GM23248 (cell line): ENCODE measurements at regions not wholly inside any gene's neighbourhood (a gene's known extent, or its start where the extent isn't known, plus 50 kb on each side); places are given as distances from the start of the nearest gene placed in this dataset.

Experiments used
- DNase-seq: peaks from one replicate; pipeline ENCODE4 v3.0.0-alpha.2; 2015
- H2AFZ ChIP-seq: fragments of 200-600 bp; sonication (generic); 2 replicates; pipeline ENCODE4 v1.6.1; 2016; ENCODE audit warnings: antibody characterized with exemption
- H3F3A ChIP-seq: fragments of 200-600 bp; sonication (generic); 2 replicates; pipeline ENCODE4 v1.6.1; 2016; ENCODE audit warnings: mild to moderate bottlenecking, antibody characterized with exemption, mixed run types; ENCODE audit not compliant: insufficient read depth
- H3K27ac ChIP-seq: fragments of 200-600 bp; sonication (generic); 2 replicates; pipeline ENCODE4 v1.5.1; 2016; ENCODE audit warnings: mild to moderate bottlenecking
- H3K27me3 ChIP-seq: fragments of 200-600 bp; sonication (generic); replicated peaks from 2 replicates; pipeline ENCODE4 v1.6.1; 2016; ENCODE audit warnings: mild to moderate bottlenecking; ENCODE audit not compliant: insufficient read depth
- H3K36me3 ChIP-seq: fragments of 200-600 bp; sonication (generic); 2 replicates; pipeline ENCODE4 v1.6.1; 2016; ENCODE audit warnings: low read depth, mild to moderate bottlenecking
- H3K4me1 ChIP-seq: fragments of 200-600 bp; sonication (generic); 2 replicates; pipeline ENCODE4 v1.6.1; 2016; ENCODE audit warnings: mild to moderate bottlenecking; ENCODE audit not compliant: insufficient read depth
- H3K4me2 ChIP-seq: fragments of 200-600 bp; sonication (generic); one replicate; pipeline ENCODE4 v1.6.1; 2016; ENCODE audit warnings: mild to moderate bottlenecking; ENCODE audit not compliant: unreplicated experiment
- H3K4me3 ChIP-seq: fragments of 200-600 bp; sonication (generic); 2 replicates; pipeline ENCODE4 v1.5.1; 2016; ENCODE audit warnings: mild to moderate bottlenecking
- H3K79me2 ChIP-seq: fragments of 200-600 bp; sonication (generic); 2 replicates; pipeline ENCODE4 v1.6.1; 2016; ENCODE audit warnings: mild to moderate bottlenecking; ENCODE audit not compliant: insufficient read depth
- H3K9ac ChIP-seq: fragments of 200-600 bp; sonication (generic); 2 replicates; pipeline ENCODE4 v1.6.1; 2016; ENCODE audit warnings: mild to moderate bottlenecking
- H3K9me2 ChIP-seq: fragments of 200-600 bp; sonication (generic); 2 replicates; pipeline ENCODE4 v1.6.1; 2016; ENCODE audit warnings: mixed run types, mild to moderate bottlenecking, moderate library complexity; ENCODE audit not compliant: insufficient read depth
- H3K9me3 ChIP-seq: fragments of 200-600 bp; sonication (generic); one replicate; pipeline ENCODE4 v1.6.1; 2017; ENCODE audit warnings: low read depth
- H4K20me1 ChIP-seq: fragments of 200-600 bp; sonication (generic); 2 replicates; pipeline ENCODE4 v1.6.0; 2016; ENCODE audit not compliant: insufficient read depth
- EZH2 ChIP-seq: fragments of 200-600 bp; sonication (generic); IDR thresholded peaks from 2 replicates; pipeline ENCODE4 v1.6.1; 2018; ENCODE audit warnings: antibody characterized with exemption, mild to moderate bottlenecking; ENCODE audit not compliant: insufficient read depth, poor library complexity, severe bottlenecking
- EZH2phosphoT487 ChIP-seq: fragments of 200-600 bp; sonication (generic); IDR thresholded peaks from 2 replicates; pipeline ENCODE4 v1.6.1; 2018; ENCODE audit warnings: antibody characterized with exemption, moderate library complexity, mild to moderate bottlenecking, low read depth; ENCODE audit not compliant: insufficient read depth
- WGBS, 2 experiments: methylation state at CpG; one replicate each; pipeline ENCODE4 v1.1.6; 2015 to 2017; ENCODE audit warnings: low lambda C conversion rate in 2 of 2, low coverage in 1 of 2; ENCODE audit errors: missing lambda C conversion rate in 2 of 2; 5-methylcytosine and 5-hydroxymethylcytosine counted together
- in situ Hi-C: fragments of 300-500 bp; cut with MboI; formaldehyde crosslinking; loops from 2 replicates; pipeline ENCODE4 v1.15.0; 2020

DNA sequence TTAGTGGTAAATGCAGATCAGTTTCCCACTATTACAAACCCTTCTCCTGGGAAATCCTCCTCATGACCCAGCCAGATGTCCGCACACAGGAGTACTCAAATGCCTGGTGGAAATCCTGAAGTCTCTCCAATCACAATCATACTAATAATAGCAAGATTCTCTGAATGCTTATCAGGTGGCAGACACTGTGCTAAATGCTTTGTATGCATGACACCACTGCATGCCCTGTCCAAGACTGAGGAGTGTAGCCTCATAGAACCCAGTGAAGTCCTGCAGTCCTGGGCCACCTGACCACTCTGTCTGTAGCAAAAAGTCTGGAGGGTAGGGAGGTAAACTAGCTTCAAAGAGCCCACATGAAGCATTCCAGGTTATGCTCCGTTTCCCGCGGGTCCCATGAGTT, 434.8 kb upstream of the CHST9 start:
- no peak for TF ChIP-seq EZH2
- TF ChIP-seq EZH2phosphoT487 = no peak
- WGBS, 2 experiments = 59 to 62% methylated on average over 4 of the region's 4 CpGs

DNA sequence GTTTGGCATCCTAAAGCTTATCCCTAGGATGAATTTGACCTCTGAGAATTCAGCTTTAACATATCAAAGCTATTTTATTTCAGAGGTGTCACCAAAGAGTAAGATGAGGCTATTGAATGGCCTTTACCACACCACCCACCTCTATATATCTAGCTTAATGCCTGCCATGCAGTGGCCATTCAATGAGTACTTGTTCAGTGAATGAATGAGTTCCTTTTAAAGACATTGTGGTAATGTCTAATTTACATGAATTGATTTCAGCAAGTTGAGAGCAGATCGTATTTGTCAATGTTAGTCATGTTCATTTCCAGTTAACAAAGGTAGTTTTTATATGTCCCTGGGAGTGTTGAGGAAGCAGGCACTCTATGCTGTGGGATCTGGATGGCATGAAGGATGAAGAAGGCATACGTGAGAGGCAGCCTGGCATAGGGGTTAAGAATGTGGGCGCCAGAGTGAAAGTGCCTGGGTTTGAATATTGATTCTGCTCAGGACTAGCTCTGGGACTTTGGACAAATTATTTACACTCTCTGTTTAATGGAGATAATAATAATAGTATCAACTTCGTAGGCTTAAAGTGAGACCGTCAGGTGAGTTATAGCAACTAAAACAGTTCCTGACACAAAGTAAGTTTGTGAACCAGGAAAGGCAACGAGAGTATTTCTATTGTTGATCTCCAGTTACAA, 434.1 kb upstream of the CHST9 start:
- H3K36me3 ChIP-seq = no peaks in the 10 kb centered on the region
- 18 to 22% methylated on average over 6 of the region's 6 CpGs for WGBS, 2 experiments

More for the DNA sequence above, 434.8 kb upstream of the CHST9 start:
- Histone ChIP-seq H3K9ac (no peak overlapping the region), H3F3A (no peaks in the 10 kb centered on the region), H3K79me2 (no peaks in the 10 kb centered on the region), H3K36me3 (no peaks in the 10 kb centered on the region), H4K20me1 (no peaks in the 10 kb centered on the region), H2AFZ (no peak overlapping the region), H3K9me2 (no peaks in the 10 kb centered on the region), H3K4me2 (no peak overlapping the region), H3K9me3 (peaks cover 5% of the 10 kb centered on the region), H3K4me1 (no peaks in the 10 kb centered on the region), H3K27me3 (peaks cover 4% of the 10 kb centered on the region), H3K4me3 (no peak overlapping the region), H3K27ac (no peak overlapping the region)
- in situ Hi-C loops = loop anchor here (10.0 kb wide), 1 partner anchor 135 kb away; no protein-coding TSS in a partner anchor
- DNase-seq = no peak

DNA sequence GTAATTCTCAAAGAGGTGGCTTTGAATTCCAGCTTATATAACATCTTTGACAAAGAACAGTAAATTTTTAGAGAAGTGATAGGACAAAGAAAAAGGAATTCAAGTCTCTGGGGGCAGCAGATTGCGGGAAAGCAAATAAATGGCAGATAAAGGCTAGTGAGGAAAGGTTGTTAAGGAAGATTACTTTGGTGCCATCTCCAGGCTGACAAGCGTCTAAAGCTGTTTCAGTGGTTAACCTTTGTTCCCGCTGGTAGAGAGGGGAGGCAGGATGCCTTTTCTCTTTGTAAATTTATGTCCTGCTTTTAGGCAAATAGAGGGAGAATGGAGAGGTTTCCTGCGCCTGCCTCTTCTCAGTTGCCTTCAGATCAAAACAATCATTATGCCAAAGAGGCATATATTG, 431.2 kb upstream of the CHST9 start:
- Histone ChIP-seq H3F3A (no peaks in the 10 kb centered on the region), H3K4me3 (no peak overlapping the region), H3K4me1 (no peaks in the 10 kb centered on the region), H3K79me2 (no peaks in the 10 kb centered on the region), H2AFZ (no peak overlapping the region), H4K20me1 (no peaks in the 10 kb centered on the region), H3K9me2 (no peaks in the 10 kb centered on the region), H3K36me3 (no peaks in the 10 kb centered on the region), H3K9me3 (peaks cover 5% of the 10 kb centered on the region), H3K27me3 (peaks cover 5% of the 10 kb centered on the region; the same call in 1 of the 2 replicates), H3K27ac (no peak overlapping the region), H3K9ac (no peak overlapping the region), H3K4me2 (no peak overlapping the region)
- DNase-seq = no peak
- WGBS, 2 experiments = 9 to 15% methylated on average over 4 of the region's 4 CpGs
- in situ Hi-C loops = loop anchor here (10.0 kb wide), 1 partner anchor 138 kb away; no protein-coding TSS in a partner anchor
- TF ChIP-seq EZH2 = no peak
- no peak for TF ChIP-seq EZH2phosphoT487

More for the DNA sequence above, 434.1 kb upstream of the CHST9 start:
- TF ChIP-seq EZH2phosphoT487 (no peak), EZH2 (no peak)
- Histone ChIP-seq H3K4me1 (no peaks in the 10 kb centered on the region), H3K4me3 (no peak overlapping the region), H2AFZ (no peak overlapping the region), H3F3A (no peaks in the 10 kb centered on the region), H3K9ac (no peak overlapping the region), H3K9me2 (no peaks in the 10 kb centered on the region), H3K9me3 (peaks cover 5% of the 10 kb centered on the region), H3K27me3 (peaks cover 5% of the 10 kb centered on the region), H3K79me2 (no peaks in the 10 kb centered on the region), H3K27ac (no peak overlapping the region), H3K4me2 (no peak overlapping the region), H4K20me1 (no peaks in the 10 kb centered on the region)
- DNase-seq = no peak
- in situ Hi-C loops = loop anchor here (10.0 kb wide), 1 partner anchor 136 kb away; no protein-coding TSS in a partner anchor

DNA sequence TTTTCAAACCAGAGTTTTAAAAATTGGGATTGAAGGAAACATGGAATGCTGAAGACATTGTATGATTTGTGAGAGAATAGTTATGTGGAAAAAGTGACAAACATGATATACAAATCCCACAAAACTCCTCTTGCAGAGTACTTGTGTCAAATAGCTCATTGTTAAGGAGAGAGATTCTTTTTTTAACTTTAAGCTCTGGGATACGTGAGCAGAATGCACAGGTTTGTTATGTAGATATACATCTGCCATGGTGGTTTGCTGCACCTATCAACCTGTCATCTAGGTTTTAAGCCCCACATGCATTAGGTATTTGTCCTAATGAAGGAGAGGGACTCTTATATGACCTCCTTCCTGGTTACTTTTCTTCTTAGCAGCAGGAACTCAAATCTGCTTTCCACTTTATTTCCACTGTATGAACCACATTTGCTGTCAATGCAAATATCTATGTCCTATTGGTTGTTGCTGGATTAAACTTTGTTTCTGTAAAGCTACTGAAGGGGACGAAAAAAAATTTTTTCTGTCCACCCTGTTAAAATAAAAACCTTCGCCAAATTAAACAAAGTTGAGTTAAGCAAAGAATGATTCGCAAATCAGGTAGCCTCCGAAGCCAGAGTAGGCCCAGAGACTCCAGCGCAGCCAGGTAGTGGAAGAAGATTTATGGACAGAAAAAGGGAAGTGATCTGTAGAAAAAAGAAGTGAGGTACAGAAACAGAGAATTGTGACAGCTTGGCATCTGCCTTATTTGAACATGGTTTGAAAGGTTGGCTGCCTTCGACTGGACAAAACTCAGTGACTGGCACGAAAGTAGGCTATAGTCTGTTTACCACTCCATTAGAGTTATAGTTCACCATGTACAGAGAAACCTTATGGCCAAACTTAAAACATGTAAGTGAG, 430.1 kb upstream of the CHST9 start:
- WGBS, 2 experiments = 43 to 48% methylated on average over 8 of the region's 8 CpGs
- TF ChIP-seq EZH2phosphoT487 (no peak), EZH2 (no peak)
- no peak overlapping the region for H3K27ac ChIP-seq
- 0 out of 2 replicates have a peak, but pooled peaks cover 5% of the 10 kb centered on the region for H3K27me3 ChIP-seq
- H3K4me1 ChIP-seq = no peaks in the 10 kb centered on the region
- no peaks in the 10 kb centered on the region for H3F3A ChIP-seq
- no peaks in the 10 kb centered on the region for H3K36me3 ChIP-seq
- no peaks in the 10 kb centered on the region for H3K9me2 ChIP-seq
- no peak overlapping the region for H3K9ac ChIP-seq
- H4K20me1 ChIP-seq = no peaks in the 10 kb centered on the region
- no peak overlapping the region for H3K4me3 ChIP-seq
- H2AFZ ChIP-seq = no peak overlapping the region
- H3K79me2 ChIP-seq = no peaks in the 10 kb centered on the region
- no peak for DNase-seq
- in situ Hi-C loops = loop anchor here (10.0 kb wide), 1 partner anchor 140 kb away; no protein-coding TSS in a partner anchor
- H3K9me3 ChIP-seq = peaks cover 5% of the 10 kb centered on the region
- no peak overlapping the region for H3K4me2 ChIP-seq
